Gastrocnemius medialis (tissue), 4 donors: ENCODE measurements at regions not wholly inside any gene's neighbourhood (a gene's known extent, or its start where the extent isn't known, plus 50 kb on each side); places are given as distances from the start of the nearest gene placed in this dataset.

Experiments used
- ATAC-seq, 2 donors: fragments of 150-250 bp; one replicate each; pipeline ENCODE4 v1.9.1; 2016
- DNase-seq, 2 donors: peaks; one replicate each; pipeline ENCODE4 v3.0.0-alpha.2; 2019
- H3K27ac ChIP-seq, 4 donors: fragments of 200-600 bp; sonication (generic); 1 replicate in 1 of 4; 2 replicates in 3 of 4; pipeline ENCODE4 v1.5.1; 2016 to 2018; ENCODE audit warnings: mild to moderate bottlenecking in 2 of 4, moderate library complexity in 1 of 4
- H3K27me3 ChIP-seq, 3 donors: fragments of 200-600 bp; sonication (generic) in 2 of 3; 1 replicate in 1 of 3; 2 replicates in 2 of 3; pipeline versions ENCODE4 v1.5.1 to v1.6.0; 2016 to 2019; ENCODE audit warnings: mild to moderate bottlenecking in 1 of 3, moderate library complexity in 1 of 3
- H3K36me3 ChIP-seq, 2 donors: fragments of 200-600 bp; sonication (generic) in 1 of 2; one replicate each; pipeline ENCODE4 v1.5.1; 2017 to 2018
- H3K4me1 ChIP-seq, 2 donors: fragments of 200-600 bp; sonication (generic) in 1 of 2; one replicate each; pipeline ENCODE4 v1.5.1; 2016 to 2017; ENCODE audit warnings: mild to moderate bottlenecking in 2 of 2
- H3K4me3 ChIP-seq, 4 donors: fragments of 200-600 bp; sonication (generic) in 3 of 4; 1 replicate in 1 of 4; 2 replicates in 3 of 4; pipeline ENCODE4 v1.5.1; 2016 to 2019; ENCODE audit warnings: mild to moderate bottlenecking in 2 of 4
- H3K9me3 ChIP-seq, 3 donors: fragments of 200-600 bp; sonication (generic) in 2 of 3; 1 replicate in 1 of 3; 2 replicates in 2 of 3; pipeline ENCODE4 v1.5.1; 2016 to 2019
- POLR2A ChIP-seq, 2 donors: fragments of 450-650 bp; IDR thresholded peaks; one replicate each; pipeline ENCODE4 v1.6.1; 2017; ENCODE audit warnings: antibody characterized with exemption in 2 of 2, mild to moderate bottlenecking in 2 of 2, moderate library complexity in 2 of 2
- in situ Hi-C, 4 donors: fragments of 200-750 bp; cut with MboI; loops; one replicate each; pipeline versions ENCODE4 v1.15.0 to v1.8.0; 2017; ENCODE audit warnings: low sequenced_read_pairs in 4 of 4
- intact Hi-C: fragments of 100-400 bp; cut with DNase I; formaldehyde crosslinking; loops from one replicate; pipeline ENCODE4 v1.15.1; 2023; ENCODE audit warnings: low total_unique reads
- TF ChIP-seq, protein P1 (sequence below), 5 experiments: fragments of 450-650 bp in 3 of 5; fragments of 200-600 bp in 2 of 5; sonication (generic) in 2 of 5; IDR thresholded peaks in 4 of 5; conservative IDR thresholded peaks in 1 of 5; 1 replicate in 4 of 5; 2 replicates in 1 of 5; pipeline ENCODE4 v1.5.1; 2016 to 2019; ENCODE audit warnings: antibody characterized with exemption in 5 of 5, mild to moderate bottlenecking in 3 of 5, moderate library complexity in 3 of 5

DNA sequence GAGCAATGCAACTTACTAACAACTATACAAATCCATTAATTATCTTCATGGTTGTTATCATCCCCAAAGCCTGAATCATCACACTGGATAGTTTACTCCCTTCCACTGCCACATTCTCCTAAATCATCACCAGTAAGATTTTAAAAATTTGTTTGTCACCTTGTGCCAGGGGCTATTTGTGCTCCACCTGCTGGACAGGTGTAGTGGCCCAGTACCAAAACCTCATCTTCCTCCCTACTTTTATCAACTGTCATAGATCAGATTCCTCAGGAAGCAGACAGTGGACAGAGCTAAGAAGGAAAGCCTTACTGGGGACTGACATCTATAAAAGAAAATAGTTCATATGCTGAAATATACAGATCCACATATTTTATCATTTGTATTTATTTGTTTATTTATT is 280.4 kb downstream of the CDH11 start:
- TF ChIP-seq POLR2A (IDR thresholded peaks at IDR 0.05): no peak
- TF ChIP-seq, protein P1, sequence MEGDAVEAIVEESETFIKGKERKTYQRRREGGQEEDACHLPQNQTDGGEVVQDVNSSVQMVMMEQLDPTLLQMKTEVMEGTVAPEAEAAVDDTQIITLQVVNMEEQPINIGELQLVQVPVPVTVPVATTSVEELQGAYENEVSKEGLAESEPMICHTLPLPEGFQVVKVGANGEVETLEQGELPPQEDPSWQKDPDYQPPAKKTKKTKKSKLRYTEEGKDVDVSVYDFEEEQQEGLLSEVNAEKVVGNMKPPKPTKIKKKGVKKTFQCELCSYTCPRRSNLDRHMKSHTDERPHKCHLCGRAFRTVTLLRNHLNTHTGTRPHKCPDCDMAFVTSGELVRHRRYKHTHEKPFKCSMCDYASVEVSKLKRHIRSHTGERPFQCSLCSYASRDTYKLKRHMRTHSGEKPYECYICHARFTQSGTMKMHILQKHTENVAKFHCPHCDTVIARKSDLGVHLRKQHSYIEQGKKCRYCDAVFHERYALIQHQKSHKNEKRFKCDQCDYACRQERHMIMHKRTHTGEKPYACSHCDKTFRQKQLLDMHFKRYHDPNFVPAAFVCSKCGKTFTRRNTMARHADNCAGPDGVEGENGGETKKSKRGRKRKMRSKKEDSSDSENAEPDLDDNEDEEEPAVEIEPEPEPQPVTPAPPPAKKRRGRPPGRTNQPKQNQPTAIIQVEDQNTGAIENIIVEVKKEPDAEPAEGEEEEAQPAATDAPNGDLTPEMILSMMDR (IDR thresholded peaks at IDR 0.05 in 4 of 5, conservative IDR thresholded peaks at IDR 0.05 in 1 of 5): no peak
- Histone ChIP-seq H3K36me3 (no peaks in the 10 kb centered on the region), H3K9me3 (no peaks in the 10 kb centered on the region), H3K27me3 (no peaks in the 10 kb centered on the region), H3K4me1 (no peaks in the 10 kb centered on the region), H3K27ac (no peak overlapping the region), H3K4me3 (no peak overlapping the region)
- DNase-seq (no peak), ATAC-seq (no peak)
- intact Hi-C loops (no loop called here), in situ Hi-C loops (no loop called here)

DNA sequence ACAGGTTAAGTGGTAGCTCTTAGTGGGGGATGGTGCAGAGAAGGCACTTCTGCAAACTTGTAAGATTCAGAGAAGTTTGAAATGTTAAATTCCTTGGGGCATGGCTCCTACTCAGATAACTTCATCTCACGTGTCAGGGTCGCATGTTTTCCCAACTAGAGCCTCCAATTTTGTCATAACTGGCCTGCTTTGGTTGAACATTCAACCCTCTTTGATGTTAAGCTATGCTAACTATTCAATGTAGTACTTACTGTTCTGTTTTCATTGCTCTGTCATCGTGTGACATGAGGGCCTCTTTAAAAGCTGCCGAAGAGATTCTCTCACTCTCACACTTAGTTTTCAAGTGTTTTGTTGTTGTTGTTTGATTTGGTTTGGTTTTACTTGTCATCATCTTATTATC is 280.8 kb downstream of the CDH11 start:
- ATAC-seq (no peak), DNase-seq (no peak)
- Histone ChIP-seq H3K4me3 (no peak overlapping the region), H3K4me1 (no peaks in the 10 kb centered on the region), H3K27ac (no peak overlapping the region), H3K9me3 (no peaks in the 10 kb centered on the region), H3K36me3 (no peaks in the 10 kb centered on the region), H3K27me3 (no peaks in the 10 kb centered on the region)
- intact Hi-C loops: no loop called here
- TF ChIP-seq, protein P1 (IDR thresholded peaks at IDR 0.05 in 4 of 5, conservative IDR thresholded peaks at IDR 0.05 in 1 of 5): no peak
- no peak for TF ChIP-seq POLR2A (IDR thresholded peaks at IDR 0.05)
- in situ Hi-C loops: no loop called here

DNA sequence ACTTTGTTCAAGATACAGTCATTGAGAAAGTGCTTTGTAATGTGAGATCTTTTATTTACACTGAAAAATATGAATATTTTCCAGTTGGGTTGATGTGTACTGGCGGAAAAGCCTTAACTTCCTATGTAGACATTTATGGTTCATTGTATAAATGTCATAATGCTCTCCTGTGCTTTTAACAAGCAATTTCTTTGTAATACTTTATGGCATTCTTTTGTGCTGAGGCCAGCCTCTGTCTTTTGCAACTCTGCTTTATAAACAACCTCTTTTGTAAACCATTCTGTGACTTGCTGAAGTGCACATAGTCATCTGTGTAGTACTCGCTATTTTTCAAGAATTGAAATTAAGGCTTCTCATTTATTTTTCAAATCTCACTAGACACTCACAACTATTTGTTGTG is 291.2 kb downstream of the CDH11 start:
- no peaks in the 10 kb centered on the region for H3K36me3 ChIP-seq
- no peak overlapping the region for H3K27ac ChIP-seq
- no peak overlapping the region for H3K4me3 ChIP-seq
- H3K27me3 ChIP-seq: no peaks in the 10 kb centered on the region
- no peak for DNase-seq
- TF ChIP-seq POLR2A (IDR thresholded peaks at IDR 0.05): no peak
- TF ChIP-seq, protein P1 (IDR thresholded peaks at IDR 0.05 in 4 of 5, conservative IDR thresholded peaks at IDR 0.05 in 1 of 5): no peak
- no peaks in the 10 kb centered on the region for H3K9me3 ChIP-seq
- intact Hi-C loops (no loop called here), in situ Hi-C loops (no loop called here)
- ATAC-seq: no peak
- no peaks in the 10 kb centered on the region for H3K4me1 ChIP-seq

DNA sequence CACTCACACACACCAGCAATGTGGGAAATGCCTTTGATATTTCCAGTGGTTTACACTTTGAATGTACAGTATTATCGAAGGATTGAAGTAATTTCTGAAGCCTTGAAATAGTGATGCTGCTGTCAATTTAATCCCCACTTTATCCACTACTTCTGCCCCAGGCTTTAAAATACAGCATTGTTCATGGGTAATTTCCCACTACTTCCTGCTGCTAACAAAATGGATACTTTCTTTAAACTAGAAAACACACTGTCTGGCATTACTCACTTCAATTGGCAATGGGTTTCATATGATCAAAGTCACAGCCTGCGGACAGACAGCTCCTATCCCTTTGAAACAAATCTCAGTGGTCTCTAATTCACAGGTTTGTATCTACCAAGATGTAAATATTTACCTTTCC is 292.2 kb downstream of the CDH11 start:
- Histone ChIP-seq H3K36me3 (no peaks in the 10 kb centered on the region), H3K27ac (no peak overlapping the region), H3K9me3 (no peaks in the 10 kb centered on the region), H3K27me3 (no peaks in the 10 kb centered on the region), H3K4me1 (no peaks in the 10 kb centered on the region), H3K4me3 (no peak overlapping the region)
- ATAC-seq (no peak), DNase-seq (no peak)
- no peak for TF ChIP-seq POLR2A (IDR thresholded peaks at IDR 0.05)
- TF ChIP-seq, protein P1 (IDR thresholded peaks at IDR 0.05 in 4 of 5, conservative IDR thresholded peaks at IDR 0.05 in 1 of 5): no peak
- intact Hi-C loops (no loop called here), in situ Hi-C loops (no loop called here)

DNA sequence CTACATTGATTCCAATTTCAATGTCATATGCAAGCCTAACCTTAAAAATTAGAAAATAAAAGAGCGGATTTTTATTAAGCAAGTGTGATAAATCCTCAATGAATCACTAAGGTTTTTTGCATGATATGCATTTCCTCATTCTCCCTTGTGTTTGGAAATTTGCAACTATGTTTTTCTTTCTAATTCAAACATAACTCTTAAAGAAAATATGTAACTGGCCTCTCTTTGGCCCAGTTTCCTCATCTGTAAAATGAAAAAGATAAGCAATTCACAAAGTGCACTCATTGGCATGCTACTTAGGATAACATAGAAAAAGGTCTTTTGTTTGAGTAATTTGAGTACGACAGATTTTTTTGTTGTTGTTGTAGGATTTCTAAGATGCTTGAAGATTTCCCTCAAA is 295.5 kb downstream of the CDH11 start:
- H3K36me3 ChIP-seq: no peaks in the 10 kb centered on the region
- H3K9me3 ChIP-seq: no peaks in the 10 kb centered on the region
- no peak overlapping the region for H3K4me3 ChIP-seq
- no peak overlapping the region for H3K27ac ChIP-seq
- TF ChIP-seq, protein P1 (IDR thresholded peaks at IDR 0.05 in 4 of 5, conservative IDR thresholded peaks at IDR 0.05 in 1 of 5): no peak
- TF ChIP-seq POLR2A (IDR thresholded peaks at IDR 0.05): no peak
- intact Hi-C loops: no loop called here
- ATAC-seq: no peak
- no peak for DNase-seq
- H3K27me3 ChIP-seq: no peaks in the 10 kb centered on the region
- no peaks in the 10 kb centered on the region for H3K4me1 ChIP-seq
- in situ Hi-C loops: no loop called here
